ENCODE measurements at regions not wholly inside any gene's neighbourhood (a gene's known extent, or its start where the extent isn't known, plus 50 kb on each side); places are given as distances from the start of the nearest gene placed in this dataset.
"Not testable (repeated sequence)": the region's sequence is repeated elsewhere in the genome, so short reads cannot be mapped to it uniquely, and the experiment has no call there.

GRCh38 chr6:155916846-155917624 lies 461.4 kb upstream of the NOX3 start:
- intact Hi-C loops (cut with DNase I): no loop called here
- DNase-seq (ENCODE audit: missing footprints) (no peak), ATAC-seq (no peak)

DNA sequence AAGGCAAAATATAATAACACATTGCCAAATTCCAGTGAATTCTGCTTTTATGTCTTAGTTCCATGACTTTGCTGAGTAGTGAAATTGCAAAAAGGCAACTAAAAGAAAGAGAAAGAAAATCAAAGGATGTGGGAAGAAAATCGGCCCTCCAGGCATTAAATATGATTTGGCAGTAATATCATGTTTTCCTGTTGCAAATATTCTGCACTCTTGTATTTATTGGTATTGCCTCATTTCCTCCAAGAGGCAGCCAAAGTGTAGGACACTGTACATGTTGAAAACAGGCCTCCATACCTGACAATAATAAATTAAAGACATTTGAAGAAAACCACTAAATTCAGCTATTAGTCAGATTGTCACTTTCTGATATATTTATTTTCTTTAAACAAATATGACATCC lies 460.0 kb upstream of the NOX3 start:
- no peak for ATAC-seq
- intact Hi-C loops (cut with DNase I): no loop called here
- DNase-seq (ENCODE audit: missing footprints): no peak

DNA sequence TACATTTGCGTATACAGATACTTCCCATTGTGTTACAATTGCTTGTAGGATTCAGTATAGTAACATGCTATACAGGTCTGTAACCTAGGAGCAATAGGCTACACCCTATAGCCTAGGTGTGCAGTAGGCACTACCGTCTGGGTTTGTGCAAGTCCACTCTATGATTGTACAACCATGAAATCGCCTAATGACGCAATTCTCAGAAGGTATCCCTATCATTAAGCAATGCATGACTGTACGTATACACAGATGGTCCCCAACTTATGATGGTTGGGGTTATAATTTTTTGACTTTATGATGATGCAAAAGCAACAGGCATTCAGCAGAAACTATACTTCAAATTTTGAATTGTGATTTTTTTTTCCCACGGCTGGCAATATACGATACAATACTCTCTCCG lies 458.2 kb upstream of the NOX3 start:
- ATAC-seq: no peak
- DNase-seq (ENCODE audit: missing footprints): no peak

DNA sequence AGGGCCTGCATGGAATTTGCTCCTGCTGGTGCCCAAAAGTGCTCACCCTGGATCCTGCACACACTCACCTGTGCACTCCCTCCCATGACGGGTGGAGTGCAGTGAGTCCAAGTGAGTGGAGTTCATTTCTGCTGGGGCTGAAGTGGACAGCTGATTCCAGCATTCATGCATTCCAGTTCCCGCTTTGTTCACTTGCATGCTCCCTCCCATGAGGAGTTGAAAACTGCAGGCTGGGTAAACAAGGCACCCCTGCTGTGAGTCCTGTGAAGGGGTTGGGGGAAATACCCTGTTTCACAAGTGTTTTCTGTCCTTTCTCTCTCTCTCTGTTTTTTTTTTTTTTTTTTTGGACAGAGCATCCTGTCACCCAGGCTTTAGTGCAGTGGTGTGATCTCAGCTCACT lies 454.1 kb upstream of the NOX3 start:
- intact Hi-C loops (cut with DNase I): no loop called here
- DNase-seq (ENCODE audit: missing footprints) (no peak), ATAC-seq (peak; percentile 28)

More for the DNA sequence above, 458.2 kb upstream of the NOX3 start:
- intact Hi-C loops (cut with DNase I): no loop called here

DNA sequence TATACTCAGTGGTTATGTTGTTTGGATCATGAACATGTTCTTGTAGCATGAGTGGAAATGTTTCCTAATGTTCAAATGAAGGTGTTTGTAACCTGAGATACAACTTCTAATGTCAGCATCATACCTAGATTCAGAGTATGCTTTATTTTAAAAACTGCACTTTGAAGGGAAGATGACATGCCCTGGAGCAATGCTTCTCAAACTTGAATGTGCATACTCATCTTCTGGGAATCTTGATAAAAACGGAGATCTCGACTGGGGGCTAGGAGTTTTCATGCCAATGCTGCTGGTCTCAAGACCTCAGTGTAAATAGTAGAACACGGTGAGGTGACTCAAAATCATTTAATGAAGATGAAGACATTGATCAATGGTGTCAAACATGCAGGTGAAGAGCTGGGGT lies 440.0 kb upstream of the NOX3 start:
- ATAC-seq (no peak), DNase-seq (ENCODE audit: missing footprints) (no peak)
- intact Hi-C loops (cut with DNase I): no loop called here

- intact Hi-C loops (cut with DNase I): no loop called here
- ATAC-seq (no peak), DNase-seq (ENCODE audit: missing footprints) (no peak)
Observed at GRCh38 chr6:155894758-155895157, 439.1 kb upstream of the NOX3 start.

DNA sequence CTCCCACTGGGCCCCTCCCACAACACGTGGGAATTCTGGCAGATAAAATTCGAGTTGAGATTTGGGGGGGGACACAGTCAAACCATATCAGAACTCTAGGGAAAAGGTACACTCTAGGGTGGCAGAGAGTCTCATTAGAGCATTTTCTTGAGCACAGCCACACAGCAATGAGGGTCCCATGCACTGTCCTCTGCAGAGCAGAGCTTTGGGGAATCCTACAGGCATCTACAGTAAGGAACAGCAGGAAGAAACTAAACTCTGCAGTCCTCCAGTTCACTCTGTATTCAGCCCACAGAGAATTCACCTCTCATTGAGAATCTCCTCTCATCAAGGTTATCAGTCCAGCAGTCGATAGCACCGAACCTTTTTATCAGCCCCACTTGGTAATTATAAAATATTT lies 438.6 kb upstream of the NOX3 start:
- intact Hi-C loops (cut with DNase I): no loop called here
- DNase-seq (ENCODE audit: missing footprints): no peak
- ATAC-seq: no peak

GRCh38 chr6:155890409-155890808 lies 434.8 kb upstream of the NOX3 start:
- ATAC-seq: no peak

GRCh38 chr6:155889410-155889809 lies 433.8 kb upstream of the NOX3 start:
- intact Hi-C loops (cut with DNase I): no loop called here
- no peak for ATAC-seq
- DNase-seq (ENCODE audit: missing footprints): no peak

More at GRCh38 chr6:155890409-155890808, 434.8 kb upstream of the NOX3 start:
- DNase-seq (ENCODE audit: missing footprints): no peak
- intact Hi-C loops (cut with DNase I): no loop called here

GRCh38 chr6:155887421-155887820 lies 431.8 kb upstream of the NOX3 start:
- intact Hi-C loops (cut with DNase I): no loop called here
- no peak for ATAC-seq
- DNase-seq (ENCODE audit: missing footprints): no peak

GRCh38 chr6:155883741-155884140 lies 428.1 kb upstream of the NOX3 start:
- DNase-seq (ENCODE audit: missing footprints) (no peak), ATAC-seq (no peak)
- intact Hi-C loops (cut with DNase I): no loop called here

DNA sequence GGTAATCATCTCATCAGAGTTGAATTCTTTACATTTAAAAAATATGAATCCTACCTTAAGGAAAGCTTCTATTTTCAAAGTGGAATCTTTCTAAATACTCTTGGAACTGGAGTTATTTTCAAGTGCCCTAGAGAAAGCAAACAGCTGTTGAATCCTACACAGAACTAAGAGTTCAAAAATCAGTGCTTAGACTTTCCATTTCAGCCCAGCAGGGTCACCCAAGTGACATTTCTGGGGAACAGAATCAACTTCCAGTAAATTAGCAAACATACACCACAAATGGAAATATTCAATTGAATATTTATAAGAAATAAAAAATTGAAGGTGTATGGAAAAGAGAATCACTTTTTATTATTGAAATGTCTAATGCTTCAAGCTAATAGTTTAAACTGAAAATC lies 427.7 kb upstream of the NOX3 start:
- intact Hi-C loops (cut with DNase I): no loop called here
- no peak for DNase-seq (ENCODE audit: missing footprints)
- ATAC-seq: no peak

GRCh38 chr6:155882527-155883333 lies 427.1 kb upstream of the NOX3 start:
- intact Hi-C loops (cut with DNase I): no loop called here
- no peak for ATAC-seq
- no peak for DNase-seq (ENCODE audit: missing footprints)

DNA sequence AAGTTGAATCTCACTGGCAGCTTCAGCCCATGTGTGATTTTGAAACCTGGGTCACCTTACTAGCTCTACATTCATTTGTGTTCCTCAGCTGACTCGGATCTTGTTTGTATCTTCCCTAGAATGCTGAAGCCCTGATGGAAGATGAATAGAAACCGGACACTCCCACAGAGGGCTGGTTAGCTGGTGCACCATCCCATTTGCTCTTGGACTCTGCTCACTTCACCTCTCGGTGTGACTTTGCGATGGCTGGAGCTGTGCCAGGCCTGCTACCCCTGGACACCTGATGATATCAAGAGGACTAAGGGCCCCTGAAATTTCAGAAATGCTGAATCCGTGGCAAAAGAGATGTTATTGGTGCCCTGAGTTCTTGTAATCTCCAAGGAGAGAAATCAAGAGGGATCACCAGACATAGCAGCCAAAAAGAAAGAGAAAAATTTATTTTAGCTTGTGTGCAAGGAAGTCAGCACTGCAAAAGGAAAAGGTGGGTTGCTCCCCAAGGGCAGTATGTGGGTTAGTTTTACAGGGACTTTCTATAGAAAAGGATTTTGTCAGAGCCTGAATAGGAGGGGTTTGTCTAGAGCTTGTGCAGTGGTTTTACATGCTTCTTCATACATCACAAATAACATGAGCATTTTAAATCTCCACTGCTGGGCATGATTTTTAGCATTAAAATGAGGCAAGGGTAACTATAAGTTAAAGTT lies 426.3 kb upstream of the NOX3 start:
- no peak for DNase-seq (ENCODE audit: missing footprints)
- no peak for ATAC-seq
- intact Hi-C loops (cut with DNase I): no loop called here

DNA sequence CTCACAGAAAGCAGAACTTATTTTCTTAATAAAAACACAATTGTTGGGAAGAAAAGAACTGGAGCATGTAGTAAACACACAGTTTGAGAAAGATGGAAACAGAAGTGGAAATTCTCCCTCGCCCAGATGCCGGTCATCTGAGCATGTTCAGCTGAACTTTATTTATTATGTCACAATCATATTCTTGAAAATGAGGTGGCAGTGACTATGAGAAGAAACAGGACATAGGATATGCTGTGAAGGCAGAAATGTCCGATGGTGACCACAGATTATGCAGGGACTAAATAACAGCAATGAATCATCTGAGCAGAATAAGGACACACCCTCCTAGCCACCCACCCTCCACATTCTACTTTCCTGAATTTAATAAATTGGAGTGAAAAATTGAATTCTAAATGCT lies 425.3 kb upstream of the NOX3 start:
- ATAC-seq (no peak), DNase-seq (ENCODE audit: missing footprints) (no peak)
- intact Hi-C loops (cut with DNase I): no loop called here

DNA sequence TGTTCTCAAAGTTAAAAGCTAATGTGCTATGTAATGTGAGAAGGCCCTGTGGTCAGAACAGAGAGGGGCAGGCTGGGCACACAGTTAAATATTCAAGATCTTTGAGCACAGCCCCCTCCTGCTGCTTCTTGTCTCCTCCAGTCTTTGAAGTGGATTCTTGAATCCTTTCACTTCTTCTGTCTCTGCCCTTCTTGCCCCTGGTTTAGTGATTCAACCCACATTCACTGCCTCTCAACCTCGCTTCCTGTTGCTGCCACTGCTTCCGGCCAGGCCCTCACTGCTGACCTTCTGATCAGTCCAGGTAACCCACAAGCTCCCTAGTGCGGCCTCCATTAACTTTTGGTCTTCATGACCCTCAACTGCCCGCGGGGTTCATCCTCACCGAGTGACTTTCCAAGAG lies 417.3 kb upstream of the NOX3 start:
- ATAC-seq (no peak), DNase-seq (ENCODE audit: missing footprints) (no peak)
- intact Hi-C loops (cut with DNase I): no loop called here

DNA sequence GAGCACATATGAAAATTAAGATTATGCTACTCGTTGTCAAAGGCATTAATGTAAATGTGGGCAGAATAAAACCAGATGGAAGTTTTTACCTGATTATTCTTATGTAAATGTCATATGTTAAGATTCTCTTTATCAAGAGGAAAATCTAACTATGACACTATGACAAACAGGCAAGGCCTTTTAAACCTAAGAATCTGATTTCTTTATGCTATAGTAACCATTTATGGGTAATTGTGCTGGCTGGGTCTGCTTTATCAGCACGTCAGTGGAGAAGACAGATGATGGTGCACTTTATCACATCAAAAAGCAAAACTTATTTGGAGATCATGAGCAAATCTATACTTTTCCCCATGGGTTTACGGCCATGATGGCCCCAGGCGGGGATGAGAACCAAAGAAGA lies 412.0 kb upstream of the NOX3 start:
- ATAC-seq (no peak), DNase-seq (ENCODE audit: missing footprints) (no peak)
- intact Hi-C loops (cut with DNase I): no loop called here

- intact Hi-C loops (cut with DNase I); ATAC-seq: not testable (repeated sequence)
- peak; percentile 39 for DNase-seq (ENCODE audit: missing footprints)
Observed at GRCh38 chr6:155866676-155867390, 411.2 kb upstream of the NOX3 start.

DNA sequence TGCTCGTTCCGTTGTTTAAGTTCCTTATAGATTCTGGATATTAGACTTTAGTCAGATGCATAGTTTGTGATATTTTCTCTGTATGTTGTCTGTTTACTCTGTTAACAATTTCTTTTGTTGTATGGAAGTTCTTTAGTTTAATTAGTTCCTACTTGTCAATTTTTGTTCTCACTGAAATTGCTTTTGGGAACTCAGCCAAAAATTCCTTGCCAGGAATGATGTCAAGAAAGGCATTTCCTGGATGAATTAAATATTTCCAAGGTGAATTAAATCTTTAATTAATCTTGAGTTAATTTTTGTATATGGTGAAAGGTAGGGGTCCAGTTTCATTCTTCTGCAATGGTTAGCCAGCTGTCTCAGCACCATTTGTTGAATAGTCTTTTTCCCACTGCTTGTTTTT lies 406.2 kb upstream of the NOX3 start:
- ATAC-seq: no peak

More for the DNA sequence above, 406.2 kb upstream of the NOX3 start:
- DNase-seq (ENCODE audit: missing footprints): no peak
- intact Hi-C loops (cut with DNase I): no loop called here

All from Right ventricle myocardium inferior (tissue), 1 donor.